GM19467 (cell line): ENCODE measurements at regions not wholly inside any gene's neighbourhood (a gene's known extent, or its start where the extent isn't known, plus 50 kb on each side); places are given as distances from the start of the nearest gene placed in this dataset.
A peak's percentile ranks its signal among the peaks of the same experiment; 100 is the strongest.
"Not testable (repeated sequence)": the region's sequence is repeated elsewhere in the genome, so short reads cannot be mapped to it uniquely, and the experiment has no call there.

Source experiments
- ATAC-seq: cut with Tn5 transposase; IDR thresholded peaks from one replicate; pipeline ENCODE4 v1.9.1; 2021; ENCODE audit warnings: mild to moderate bottlenecking, moderate library complexity; ENCODE audit not compliant: unreplicated experiment

DNA sequence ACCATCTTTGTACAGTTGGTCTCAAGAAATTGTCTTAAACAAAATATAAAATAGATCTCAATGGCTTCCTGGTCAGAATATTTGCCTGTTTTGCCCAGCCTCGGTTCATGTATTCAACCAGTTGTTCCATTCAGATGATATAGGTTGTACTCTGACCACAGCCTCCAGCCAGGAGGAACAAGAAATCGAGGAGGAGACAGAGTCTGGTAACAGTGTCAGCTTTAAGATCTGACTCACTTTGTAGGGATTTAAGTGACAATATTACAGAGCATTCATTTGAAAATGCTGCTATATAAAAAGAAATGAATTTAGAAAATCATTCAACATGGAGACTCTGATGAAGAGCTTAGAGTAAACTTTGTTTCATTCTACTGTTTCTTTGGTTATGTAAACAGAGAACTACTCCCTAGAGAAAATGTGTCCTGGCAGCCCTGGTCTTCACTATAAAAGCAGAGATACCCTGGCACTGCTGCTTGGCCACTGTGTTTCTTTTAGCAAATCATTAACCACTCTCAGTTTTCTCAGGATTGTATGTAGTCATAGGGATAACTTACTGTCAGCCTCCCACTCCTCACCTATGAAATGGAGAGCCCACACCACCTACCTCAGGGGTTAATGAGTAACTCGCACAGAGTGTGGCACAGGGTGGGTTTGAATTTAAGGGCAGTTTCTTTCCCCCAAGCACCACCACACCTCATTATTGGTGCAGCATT lies 53.5 kb downstream of the PAGE2 start:
- no peak for ATAC-seq

DNA sequence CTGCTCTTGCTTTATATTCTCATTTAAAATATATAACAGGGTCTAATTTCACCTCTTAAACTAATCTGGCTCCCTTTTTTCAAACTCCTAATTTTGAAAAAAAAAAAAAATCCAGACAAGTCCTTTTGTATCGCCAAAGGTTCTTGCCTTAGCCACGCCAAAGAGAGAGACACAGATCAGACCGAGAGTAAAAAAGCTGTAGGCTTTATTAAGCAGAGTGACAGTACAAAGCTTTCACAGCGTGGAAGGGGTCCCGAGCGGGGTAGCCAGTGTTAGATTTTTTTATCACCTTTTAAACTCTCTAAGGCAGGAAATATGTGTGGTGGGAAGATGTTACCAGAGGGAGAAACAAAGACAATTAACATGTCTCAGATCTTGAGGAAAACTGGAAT lies 54.1 kb downstream of the PAGE2 start:
- no peak for ATAC-seq

DNA sequence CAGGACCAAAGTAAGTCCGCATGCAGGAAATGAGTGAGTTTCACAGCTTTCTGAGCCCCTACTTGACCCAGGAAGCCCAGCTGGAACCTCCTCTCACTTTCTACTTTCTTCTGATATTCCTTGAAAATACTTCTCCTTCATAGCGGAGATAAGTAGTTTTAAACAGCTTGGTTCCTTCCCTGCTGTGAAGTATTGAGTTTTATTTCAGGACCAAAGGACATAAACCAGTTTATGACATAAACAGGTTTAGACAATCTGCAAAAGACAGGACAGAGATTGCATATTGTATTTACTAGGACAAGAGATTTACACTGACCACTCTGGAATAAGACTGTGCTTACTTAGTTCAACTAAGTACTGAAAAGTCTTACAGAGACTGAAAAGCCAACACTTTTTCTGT lies 54.8 kb downstream of the PAGE2 start:
- ATAC-seq: no peak

DNA sequence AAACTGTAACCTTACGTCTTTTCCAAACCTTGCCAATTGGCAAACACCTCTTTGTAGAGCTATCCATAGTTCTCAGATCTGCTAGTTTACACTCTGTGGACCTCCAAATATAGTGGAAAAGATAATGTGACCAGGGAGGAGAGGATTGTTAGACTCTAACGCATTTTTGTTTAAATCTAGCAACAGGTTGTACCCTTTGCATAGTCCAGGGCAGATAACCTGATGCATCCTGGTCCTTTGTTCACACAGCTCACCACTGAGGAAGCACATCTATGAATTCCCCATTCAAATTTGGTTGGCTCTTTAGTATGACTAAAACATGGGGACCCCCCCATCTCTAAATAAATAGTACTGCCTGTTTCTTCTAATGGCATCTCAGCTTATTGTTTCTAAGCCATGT lies 55.9 kb downstream of the PAGE2 start:
- ATAC-seq: no peak

DNA sequence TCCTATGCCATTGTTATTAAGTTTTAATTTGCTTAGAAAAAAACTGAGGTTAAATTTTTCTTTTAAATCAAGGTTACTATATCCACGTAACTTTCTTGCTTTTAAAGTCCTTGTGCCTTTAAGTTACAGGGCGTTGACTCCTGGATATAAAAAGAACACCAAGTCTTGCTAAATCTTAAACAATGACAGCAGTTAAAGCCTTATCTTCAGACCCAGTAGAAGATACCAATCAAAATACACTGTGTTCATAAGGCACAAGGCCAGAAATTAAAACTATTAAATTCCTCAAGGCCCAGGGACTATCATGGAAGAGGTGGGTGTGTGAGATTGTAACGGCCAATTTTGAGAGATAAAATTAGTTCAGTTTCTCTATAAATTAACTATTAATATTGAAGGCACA lies 60.4 kb downstream of the PAGE2 start:
- no peak for ATAC-seq

DNA sequence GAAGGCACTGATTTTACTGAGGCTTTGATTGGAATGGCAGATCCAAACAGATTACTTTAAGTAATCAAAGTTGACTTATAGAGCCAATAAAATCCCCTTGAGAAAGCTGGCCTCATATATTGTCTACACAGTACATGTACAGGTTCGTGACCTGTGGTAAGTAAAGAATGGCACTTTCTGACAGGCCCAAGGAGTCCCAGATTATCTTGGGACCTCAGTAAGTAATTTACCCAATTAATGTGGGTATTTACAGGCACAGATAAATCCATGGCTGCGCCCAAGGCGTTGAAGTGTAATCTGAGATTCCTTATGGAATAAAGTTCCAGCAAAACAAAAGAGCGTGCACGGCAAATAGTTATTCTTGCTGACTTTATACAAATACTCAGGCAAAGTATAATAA lies 62.4 kb downstream of the PAGE2 start:
- ATAC-seq: no peak

DNA sequence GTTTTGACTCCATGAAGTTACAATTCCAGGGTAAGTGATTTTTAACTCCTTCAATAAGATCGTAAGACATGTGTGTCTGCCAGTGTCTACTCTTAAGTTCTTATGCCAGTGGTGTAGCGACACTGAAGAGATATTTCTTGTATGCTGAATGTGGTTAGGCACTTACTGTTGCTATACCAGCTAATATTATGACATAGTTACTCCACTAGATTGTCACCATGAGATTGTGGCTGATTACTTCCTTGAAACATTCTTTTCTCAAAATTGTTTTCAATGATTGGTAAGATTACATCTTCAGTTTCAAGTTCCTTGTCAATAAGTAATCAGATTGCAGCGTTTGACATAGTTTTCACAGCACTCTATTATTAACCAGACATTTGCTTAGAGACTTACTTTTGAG lies 60.6 kb upstream of the PAGE5 start:
- no peak for ATAC-seq

DNA sequence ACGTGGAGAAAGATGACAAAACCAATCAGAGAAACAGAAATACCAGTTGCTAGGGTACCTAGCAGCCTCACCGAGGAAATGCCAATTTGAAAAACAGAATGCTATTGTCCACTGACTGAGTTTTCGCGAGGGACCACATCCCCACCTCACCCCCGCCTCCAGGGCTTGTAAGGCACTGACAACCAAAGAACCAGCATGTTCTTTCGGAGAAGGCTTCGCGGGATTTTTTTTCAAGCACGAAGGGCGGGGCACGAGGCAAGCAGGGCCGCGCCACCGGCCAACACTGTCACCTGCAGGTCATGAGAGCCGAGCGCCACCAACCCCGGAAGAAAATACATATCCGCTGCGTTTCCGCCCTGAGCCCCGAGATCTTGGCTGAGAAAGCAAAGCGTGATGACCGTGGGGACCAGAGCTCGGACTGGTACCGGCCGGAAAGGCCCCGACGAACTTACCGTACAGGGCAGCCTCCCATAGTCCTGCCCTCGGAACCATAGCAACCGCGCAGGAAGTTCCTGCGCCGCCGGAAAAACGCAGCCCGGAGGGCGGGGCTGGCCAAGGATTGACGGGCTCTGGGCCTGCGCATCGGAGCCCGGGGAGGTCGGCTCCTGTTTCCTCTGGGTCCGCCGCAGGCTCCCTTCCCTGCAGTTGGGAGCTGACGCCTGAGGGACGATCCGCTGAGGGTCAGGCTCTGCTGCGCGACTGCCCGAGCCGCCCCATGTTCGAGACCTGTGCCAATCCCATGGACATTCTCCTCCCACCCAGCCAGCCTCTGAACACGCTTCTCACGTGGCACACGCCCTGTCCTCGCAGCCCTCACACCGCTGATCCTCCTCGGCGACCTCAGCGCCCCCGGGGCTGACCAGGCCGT lies 59.2 kb upstream of the PAGE5 start:
- peak; percentile 95 for ATAC-seq

DNA sequence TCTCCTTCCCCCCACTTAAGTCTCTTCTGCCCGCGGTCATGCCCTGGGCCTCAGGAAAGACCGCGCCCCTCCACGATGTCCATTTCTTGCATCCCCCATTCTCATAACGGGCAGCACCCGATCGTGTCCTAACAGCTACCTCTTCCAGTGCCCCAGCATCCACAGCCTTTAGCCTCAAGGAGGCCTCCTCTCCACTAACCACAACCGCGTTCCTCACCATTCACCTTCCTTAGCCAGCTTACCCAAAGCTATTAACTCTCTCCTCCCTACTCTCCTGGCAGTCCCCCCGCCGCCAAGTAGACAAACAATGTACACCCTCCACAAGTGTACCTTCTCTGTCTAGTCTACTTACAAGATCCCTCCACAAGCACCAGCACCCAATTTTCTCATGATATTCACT lies 58.6 kb upstream of the PAGE5 start:
- ATAC-seq: no peak

DNA sequence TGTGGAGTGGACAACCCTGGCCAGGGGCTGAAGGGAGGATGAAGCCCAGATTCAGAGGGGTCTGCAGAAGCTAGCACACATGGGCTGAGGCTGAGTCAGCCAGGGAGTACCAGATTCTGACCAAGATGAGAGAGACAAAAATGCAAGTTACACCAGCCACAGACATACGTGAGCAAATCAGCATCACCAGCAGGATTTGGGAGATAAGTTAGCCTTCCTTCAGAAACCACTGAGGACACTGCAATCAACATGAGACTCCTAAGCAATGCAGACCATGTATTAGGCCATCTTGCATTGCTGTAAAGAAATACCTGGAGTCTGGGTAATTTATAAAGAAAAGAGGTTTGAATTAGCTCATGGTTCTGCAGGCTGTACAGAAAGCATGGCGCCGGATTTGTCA lies 57.0 kb upstream of the PAGE5 start:
- no peak for ATAC-seq

DNA sequence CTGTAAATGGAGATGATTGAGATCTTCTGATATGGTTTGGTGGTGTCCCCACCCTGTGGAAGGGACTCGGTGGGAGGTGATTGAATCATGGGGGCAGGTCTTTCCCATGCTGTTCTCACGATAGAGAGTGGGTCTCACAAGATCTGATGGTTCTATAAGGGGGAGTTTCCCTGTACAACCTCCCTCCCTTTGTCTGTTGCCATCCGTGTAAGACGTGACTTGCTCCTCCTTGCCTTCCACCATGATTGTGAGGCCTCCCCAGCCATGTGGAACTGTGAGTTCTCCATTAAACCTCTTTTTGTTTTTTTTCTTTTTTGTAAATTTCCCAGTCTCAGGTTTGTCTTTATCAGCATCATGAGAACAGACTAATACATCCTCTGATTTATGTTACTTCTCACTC lies 55.1 kb upstream of the PAGE5 start:
- not testable (repeated sequence) for ATAC-seq

DNA sequence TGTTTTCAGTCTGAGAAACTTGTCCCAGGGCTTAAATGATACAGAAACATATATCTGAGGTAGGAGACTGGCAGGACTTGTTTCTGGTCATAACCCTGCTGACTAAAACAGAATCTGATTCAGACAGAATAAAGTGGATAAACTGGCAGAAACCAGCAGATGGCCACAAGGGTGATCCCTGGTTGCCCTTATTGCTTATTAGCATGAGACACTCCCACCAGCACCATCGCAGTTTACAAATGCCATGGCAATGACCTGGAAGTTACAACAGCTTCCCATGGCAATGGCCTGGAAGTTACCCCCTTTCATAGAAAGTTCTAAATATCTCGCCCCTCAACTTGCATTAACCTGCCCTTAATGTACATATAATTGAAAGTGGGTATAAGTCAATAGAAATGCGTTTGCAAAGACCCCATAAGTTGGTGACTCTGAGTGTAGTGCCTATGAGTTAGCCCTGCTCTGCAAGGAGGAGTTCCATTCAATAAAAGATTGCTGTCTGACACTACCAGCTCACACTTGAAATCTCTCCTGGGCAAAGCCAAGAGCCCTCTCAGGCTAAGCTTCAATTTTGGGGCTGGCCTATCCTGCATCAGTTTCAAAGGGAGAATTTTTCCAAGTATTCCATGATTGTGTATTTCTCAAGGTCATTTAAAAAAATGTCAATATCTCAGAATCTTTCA lies 52.9 kb upstream of the PAGE5 start:
- no peak for ATAC-seq

DNA sequence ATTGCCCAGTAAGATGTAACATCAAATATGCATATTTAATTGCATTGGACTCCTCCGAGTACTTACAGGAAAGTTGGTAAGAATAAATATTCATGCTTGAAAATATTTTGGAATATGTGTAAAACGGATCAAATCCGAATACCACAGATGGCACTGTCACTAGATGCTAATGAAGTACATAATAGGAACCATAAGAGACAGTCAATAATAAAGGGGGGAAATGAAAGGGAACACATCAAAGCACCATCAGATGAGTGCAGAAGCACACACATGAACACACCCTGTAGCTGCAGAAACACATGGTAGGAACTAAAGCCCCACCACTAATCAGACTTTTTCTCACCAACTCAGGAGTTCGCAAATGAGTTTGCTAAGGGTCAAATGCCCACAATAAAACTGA lies 52.2 kb upstream of the PAGE5 start:
- no peak for ATAC-seq

DNA sequence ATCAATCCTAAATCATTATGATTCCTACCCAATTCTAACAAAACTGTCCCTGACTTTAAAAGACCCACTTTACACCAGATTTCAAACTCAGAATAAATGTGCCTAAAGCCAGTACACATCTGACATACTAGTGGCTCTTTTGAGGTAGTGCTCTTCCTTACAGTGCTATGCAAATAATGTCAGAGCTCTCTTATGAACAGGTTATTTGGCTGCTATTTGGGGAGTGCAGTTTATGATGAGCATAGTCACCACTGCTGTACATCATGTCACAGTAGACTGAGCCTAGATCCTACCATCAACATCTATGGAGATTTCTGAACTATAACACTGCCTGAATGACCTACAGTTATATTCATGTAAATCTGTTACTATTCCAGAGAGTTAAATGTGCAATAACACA lies 50.4 kb upstream of the PAGE5 start:
- ATAC-seq: no peak
